GM18508 (cell line): ENCODE measurements at regions not wholly inside any gene's neighbourhood (a gene's known extent, or its start where the extent isn't known, plus 50 kb on each side); places are given as distances from the start of the nearest gene placed in this dataset.

Experiments
- ATAC-seq: cut with Tn5 transposase; IDR thresholded peaks from one replicate; pipeline ENCODE4 v1.9.1; 2021; ENCODE audit warnings: moderate number of reproducible peaks; ENCODE audit not compliant: insufficient read depth, unreplicated experiment

- no peak for ATAC-seq
Measured at GRCh38 chr2:144285324-144285723, 234.6 kb downstream of the ZEB2 start.

- no peak for ATAC-seq
Measured at GRCh38 chr2:144281476-144281875, 238.4 kb downstream of the ZEB2 start.

- ATAC-seq: no peak
Measured at GRCh38 chr2:144280009-144280408, 239.9 kb downstream of the ZEB2 start.

- no peak for ATAC-seq
Measured at GRCh38 chr2:144279165-144279564, 240.8 kb downstream of the ZEB2 start.

- ATAC-seq: no peak
Measured at GRCh38 chr2:144277622-144278354, 242.1 kb downstream of the ZEB2 start.

- no peak for ATAC-seq
Measured at GRCh38 chr2:144275340-144275739, 244.6 kb downstream of the ZEB2 start.

- ATAC-seq: no peak
Measured at GRCh38 chr2:144274131-144274530, 245.8 kb downstream of the ZEB2 start.

- no peak for ATAC-seq
Measured at GRCh38 chr2:144270951-144271350, 249.0 kb downstream of the ZEB2 start.

GRCh38 chr2:144268036-144268678 is 251.8 kb downstream of the ZEB2 start:
- no peak for ATAC-seq

- peak; percentile 89 for ATAC-seq
Measured at GRCh38 chr2:144267239-144267638, 252.7 kb downstream of the ZEB2 start.

- ATAC-seq: no peak
Measured at GRCh38 chr2:144265654-144266053, 254.3 kb downstream of the ZEB2 start.

GRCh38 chr2:144261966-144262365 is 258.0 kb downstream of the ZEB2 start:
- ATAC-seq: no peak

- ATAC-seq: no peak
Measured at GRCh38 chr2:144261336-144261735, 258.6 kb downstream of the ZEB2 start.

GRCh38 chr2:144259332-144259731 is 260.6 kb downstream of the ZEB2 start:
- ATAC-seq: no peak

- ATAC-seq: no peak
Measured at GRCh38 chr2:144258154-144258553, 261.8 kb downstream of the ZEB2 start.

- no peak for ATAC-seq
Measured at GRCh38 chr2:144256996-144257707, 262.8 kb downstream of the ZEB2 start.

- ATAC-seq: no peak
Measured at GRCh38 chr2:144254342-144255235, 265.3 kb downstream of the ZEB2 start.

GRCh38 chr2:144253743-144254142 is 266.2 kb downstream of the ZEB2 start:
- no peak for ATAC-seq

- no peak for ATAC-seq
Measured at GRCh38 chr2:144252694-144253093, 267.2 kb downstream of the ZEB2 start.

GRCh38 chr2:144249035-144249637 is 270.8 kb downstream of the ZEB2 start:
- ATAC-seq: no peak
